GM06990 (cell line): ENCODE measurements at regions not wholly inside any gene's neighbourhood (a gene's known extent, or its start where the extent isn't known, plus 50 kb on each side); places are given as distances from the start of the nearest gene placed in this dataset.

ENCODE experiments used
- DNase-seq: peaks from one replicate; pipeline ENCODE4 v3.0.0-alpha.2; 2011; ENCODE audit not compliant: insufficient read length; ENCODE audit errors: extremely low read depth
- H3K27me3 ChIP-seq: replicated peaks from 2 replicates; pipeline ENCODE4 v1.6.0; 2011; ENCODE audit warnings: low read length; ENCODE audit not compliant: control insufficient read depth, insufficient read depth
- H3K36me3 ChIP-seq: 2 replicates; pipeline ENCODE4 v1.5.1; 2011; ENCODE audit warnings: low read length; ENCODE audit not compliant: control insufficient read depth, insufficient read depth
- H3K4me3 ChIP-seq: replicated peaks from 2 replicates; pipeline ENCODE4 v1.5.1; 2011; ENCODE audit warnings: low read depth, mild to moderate bottlenecking, control low read depth, low read length
- CTCF ChIP-seq: IDR thresholded peaks from 2 replicates; pipeline ENCODE4 v1.5.1; 2011; ENCODE audit warnings: low read length, control low read depth, mild to moderate bottlenecking, inconsistent platforms; ENCODE audit not compliant: insufficient read depth, poor library complexity, severe bottlenecking

- Histone ChIP-seq H3K4me3 (no peak overlapping the region), H3K27me3 (no peaks in the 10 kb centered on the region; the same call in 1 of the 2 replicates), H3K36me3 (no peaks in the 10 kb centered on the region)
- no peak for DNase-seq
- TF ChIP-seq CTCF: no peak
Observed at GRCh38 chr12:124165695-124166094, 129.2 kb upstream of the RFLNA start.

- H3K36me3 ChIP-seq: no peaks in the 10 kb centered on the region
- TF ChIP-seq CTCF: no peak
- H3K27me3 ChIP-seq: no peaks in the 10 kb centered on the region; the same call in 1 of the 2 replicates
- H3K4me3 ChIP-seq: no peak overlapping the region
- DNase-seq: no peak
Observed at GRCh38 chr12:124167141-124167540, 127.8 kb upstream of the RFLNA start.

GRCh38 chr12:124168016-124168786 lies 126.7 kb upstream of the RFLNA start:
- DNase-seq: no peak
- Histone ChIP-seq H3K4me3 (no peak overlapping the region), H3K27me3 (no peaks in the 10 kb centered on the region; the same call in 1 of the 2 replicates), H3K36me3 (no peaks in the 10 kb centered on the region)
- no peak for TF ChIP-seq CTCF

- no peak for TF ChIP-seq CTCF
- Histone ChIP-seq H3K36me3 (no peaks in the 10 kb centered on the region), H3K27me3 (no peaks in the 10 kb centered on the region; the same call in 1 of the 2 replicates), H3K4me3 (no peak overlapping the region)
- no peak for DNase-seq
Observed at GRCh38 chr12:124169577-124170284, 125.2 kb upstream of the RFLNA start.

- DNase-seq: no peak
- Histone ChIP-seq H3K27me3 (no peaks in the 10 kb centered on the region; the same call in none of the 2 replicates), H3K4me3 (no peak overlapping the region), H3K36me3 (no peaks in the 10 kb centered on the region)
- TF ChIP-seq CTCF: no peak
Observed at GRCh38 chr12:124170760-124171159, 124.1 kb upstream of the RFLNA start.
